Upper lobe of left lung (tissue), 4 donors: ENCODE measurements at regions not wholly inside any gene's neighbourhood (a gene's known extent, or its start where the extent isn't known, plus 50 kb on each side); places are given as distances from the start of the nearest gene placed in this dataset.
"Not testable (repeated sequence)": the region's sequence is repeated elsewhere in the genome, so short reads cannot be mapped to it uniquely, and the experiment has no call there.

ENCODE experiments used
- CTCF ChIP-seq, 6 experiments: fragments of 450-650 bp in 4 of 6; fragments of 200-600 bp in 2 of 6; sonication (generic) in 2 of 6; IDR thresholded peaks; one replicate each; pipeline ENCODE4 v1.5.1; 2016 to 2019; ENCODE audit warnings: antibody characterized with exemption in 6 of 6
- EP300 ChIP-seq, 4 donors: sonication (generic); formaldehyde crosslinking; IDR thresholded peaks; one replicate each; pipeline ENCODE4 v1.5.1; 2017; ENCODE audit warnings: antibody characterized with exemption in 4 of 4, control low read depth in 2 of 4
- POLR2A ChIP-seq, 4 donors: fragments of 450-650 bp; IDR thresholded peaks; one replicate each; pipeline ENCODE4 v1.5.1; 2016 to 2017; ENCODE audit warnings: antibody characterized with exemption in 4 of 4, mild to moderate bottlenecking in 2 of 4
- POLR2AphosphoS5 ChIP-seq, 2 donors: sonication (generic); formaldehyde crosslinking; IDR thresholded peaks; one replicate each; pipeline ENCODE4 v1.5.1; 2017; ENCODE audit warnings: antibody characterized with exemption in 2 of 2

GRCh38 chr16:34791835-34792234, 1332.4 kb downstream of the TP53TG3F start:
- TF ChIP-seq CTCF, POLR2AphosphoS5, POLR2A, EP300 (IDR thresholded peaks at IDR 0.05): not testable (repeated sequence)
